WTC11 (cell line): ENCODE measurements at regions not wholly inside any gene's neighbourhood (a gene's known extent, or its start where the extent isn't known, plus 50 kb on each side); places are given as distances from the start of the nearest gene placed in this dataset.

Experiments
- ATAC-seq: fragments of 200-7000 bp; cut with Tn5 transposase; 2 replicates; pipeline ENCODE4 v1.10.0; 2021; ENCODE audit warnings: mild to moderate bottlenecking, moderate library complexity
- CTCF ChIA-PET: fragments of 300-600 bp; sonication (Branson Sonifier 250); formaldehyde crosslinking; loops from one replicate; lab custom pipeline; 2021; ENCODE audit warnings: antibody characterized with exemption; lab: Charles Lee
- POLR2A ChIA-PET: fragments of 350-600 bp; sonication (Branson Sonifier 250); formaldehyde crosslinking; loops from one replicate; lab custom pipeline; 2021; ENCODE audit warnings: antibody characterized with exemption; lab: Charles Lee
- DNase-seq: peaks from one replicate; pipeline ENCODE4 v3.0.0; 2021; ENCODE audit warnings: low spot score
- H3K27ac Mint-ChIP-seq: 2 replicates; pipeline ENCODE4 v1.8.0; 2021; ENCODE audit warnings: mixed read lengths
- H3K27me3 Mint-ChIP-seq: 2 replicates; pipeline ENCODE4 v1.8.0; 2021; ENCODE audit warnings: low read depth, mild to moderate bottlenecking, moderate library complexity, mixed read lengths
- H3K36me3 Mint-ChIP-seq: 2 replicates; pipeline ENCODE4 v1.8.0; 2021; ENCODE audit warnings: mixed read lengths
- H3K4me1 Mint-ChIP-seq: 2 replicates; pipeline ENCODE4 v1.8.0; 2022; ENCODE audit warnings: mixed read lengths
- H3K4me3 Mint-ChIP-seq: 2 replicates; pipeline ENCODE4 v1.8.0; 2021; ENCODE audit warnings: mild to moderate bottlenecking, moderate library complexity, mixed read lengths
- H3K9me3 Mint-ChIP-seq: 2 replicates; pipeline ENCODE4 v1.8.0; 2021; ENCODE audit warnings: mixed read lengths
- CREM ChIP-seq: sonication (generic); formaldehyde crosslinking; IDR thresholded peaks from 2 replicates; pipeline ENCODE4 v1.8.1; 2022; ENCODE audit warnings: mild to moderate bottlenecking, missing genetic modification reagents, moderate library complexity
- ELF4 ChIP-seq: sonication (generic); formaldehyde crosslinking; IDR thresholded peaks from 2 replicates; pipeline ENCODE4 v1.8.1; 2022; ENCODE audit warnings: low read depth, mild to moderate bottlenecking, moderate library complexity, missing genetic modification reagents
- GABPB1 ChIP-seq: sonication (generic); formaldehyde crosslinking; IDR thresholded peaks from 2 replicates; pipeline ENCODE4 v1.8.1; 2023; ENCODE audit warnings: mild to moderate bottlenecking, missing genetic modification reagents
- GRHL2 ChIP-seq: fragments of 250-450 bp; sonication (Bioruptor Pico); IDR thresholded peaks from 2 replicates; pipeline ENCODE4 v1.8.0; 2022; ENCODE audit warnings: mild to moderate bottlenecking, moderate library complexity; ENCODE audit not compliant: insufficient replicate concordance, severe bottlenecking
- IRF2 ChIP-seq: sonication (generic); formaldehyde crosslinking; IDR thresholded peaks from 2 replicates; pipeline ENCODE4 v1.8.0; 2022; ENCODE audit warnings: low read depth, missing genetic modification reagents, borderline replicate concordance
- JAZF1 ChIP-seq: fragments of 250-450 bp; sonication (Bioruptor Pico); IDR thresholded peaks from 2 replicates; pipeline ENCODE4 v1.9.0; 2021; ENCODE audit warnings: moderate library complexity, mild to moderate bottlenecking, inconsistent platforms
- PRRX2 ChIP-seq: fragments of 250-450 bp; sonication (Bioruptor Pico); IDR thresholded peaks from 2 replicates; pipeline ENCODE4 v1.8.0; 2021; ENCODE audit warnings: mild to moderate bottlenecking
- SP1 ChIP-seq: sonication (generic); formaldehyde crosslinking; conservative IDR thresholded peaks from 2 replicates; pipeline ENCODE4 v1.8.1; 2022; ENCODE audit warnings: missing genetic modification reagents
- ZBTB21 ChIP-seq: sonication (generic); formaldehyde crosslinking; IDR thresholded peaks from 2 replicates; pipeline ENCODE4 v1.8.1; 2023; ENCODE audit warnings: mild to moderate bottlenecking, missing genetic modification reagents, borderline replicate concordance
- ZNF232 ChIP-seq: sonication (generic); formaldehyde crosslinking; IDR thresholded peaks from 2 replicates; pipeline ENCODE4 v1.8.0; 2022; ENCODE audit warnings: mild to moderate bottlenecking, missing genetic modification reagents
- ZNF423 ChIP-seq: fragments of 250-450 bp; sonication (Bioruptor Pico); IDR thresholded peaks from 2 replicates; pipeline ENCODE4 v2.1.2; 2022; ENCODE audit warnings: mild to moderate bottlenecking, moderate library complexity
- ZNF671 ChIP-seq: fragments of 250-450 bp; sonication (Bioruptor Pico); IDR thresholded peaks from 2 replicates; pipeline ENCODE4 v1.8.0; 2021; ENCODE audit warnings: mild to moderate bottlenecking
- TF ChIP-seq, protein P1 (sequence below): sonication (generic); formaldehyde crosslinking; IDR thresholded peaks from 2 replicates; pipeline ENCODE4 v1.8.1; 2022; ENCODE audit warnings: low read depth, missing genetic modification reagents, borderline replicate concordance
- TF ChIP-seq, protein P2 (sequence below): sonication (generic); formaldehyde crosslinking; IDR thresholded peaks from 2 replicates; pipeline ENCODE4 v1.8.0; 2022; ENCODE audit warnings: mild to moderate bottlenecking, missing genetic modification reagents
- TF ChIP-seq, protein P3 (sequence below): sonication (generic); formaldehyde crosslinking; IDR thresholded peaks from 2 replicates; pipeline ENCODE4 v1.8.0; 2022; ENCODE audit warnings: missing genetic modification reagents
- TF ChIP-seq, protein P4 (sequence below): sonication (generic); formaldehyde crosslinking; IDR thresholded peaks from 2 replicates; pipeline ENCODE4 v1.8.1; 2023; ENCODE audit warnings: mild to moderate bottlenecking, missing genetic modification reagents, borderline replicate concordance
- TF ChIP-seq, protein P5 (sequence below): fragments of 250-450 bp; sonication (Bioruptor Pico); IDR thresholded peaks from 2 replicates; pipeline ENCODE4 v1.9.0; 2021; ENCODE audit warnings: mild to moderate bottlenecking, borderline replicate concordance
- TF ChIP-seq, protein P6 (sequence below): sonication (generic); formaldehyde crosslinking; IDR thresholded peaks from 2 replicates; pipeline ENCODE4 v1.8.1; 2022; ENCODE audit warnings: missing genetic modification reagents, borderline replicate concordance

DNA sequence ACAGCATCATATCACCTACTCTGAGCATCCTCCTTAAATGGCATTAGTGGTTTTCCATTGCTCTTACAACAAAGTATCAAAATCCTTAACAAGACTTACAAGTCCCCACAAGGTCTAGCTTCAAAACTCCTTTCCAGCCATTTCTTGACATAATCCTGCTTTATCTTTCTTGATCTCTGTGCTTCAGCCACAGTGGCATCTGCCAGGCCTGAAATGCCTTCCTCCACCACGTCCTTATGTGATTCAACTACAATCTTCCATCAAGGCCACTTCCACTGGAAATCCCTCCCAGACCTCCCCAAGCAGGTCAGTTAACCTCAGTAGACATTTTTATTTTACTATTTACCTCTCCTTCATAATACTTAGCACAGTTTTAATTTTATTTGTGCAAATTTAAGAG lies 83.8 kb upstream of the CCDC150 start (continued):
- TF ChIP-seq, protein P1, sequence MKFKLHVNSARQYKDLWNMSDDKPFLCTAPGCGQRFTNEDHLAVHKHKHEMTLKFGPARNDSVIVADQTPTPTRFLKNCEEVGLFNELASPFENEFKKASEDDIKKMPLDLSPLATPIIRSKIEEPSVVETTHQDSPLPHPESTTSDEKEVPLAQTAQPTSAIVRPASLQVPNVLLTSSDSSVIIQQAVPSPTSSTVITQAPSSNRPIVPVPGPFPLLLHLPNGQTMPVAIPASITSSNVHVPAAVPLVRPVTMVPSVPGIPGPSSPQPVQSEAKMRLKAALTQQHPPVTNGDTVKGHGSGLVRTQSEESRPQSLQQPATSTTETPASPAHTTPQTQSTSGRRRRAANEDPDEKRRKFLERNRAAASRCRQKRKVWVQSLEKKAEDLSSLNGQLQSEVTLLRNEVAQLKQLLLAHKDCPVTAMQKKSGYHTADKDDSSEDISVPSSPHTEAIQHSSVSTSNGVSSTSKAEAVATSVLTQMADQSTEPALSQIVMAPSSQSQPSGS (CRISPR knock-in tag), result no peak

DNA sequence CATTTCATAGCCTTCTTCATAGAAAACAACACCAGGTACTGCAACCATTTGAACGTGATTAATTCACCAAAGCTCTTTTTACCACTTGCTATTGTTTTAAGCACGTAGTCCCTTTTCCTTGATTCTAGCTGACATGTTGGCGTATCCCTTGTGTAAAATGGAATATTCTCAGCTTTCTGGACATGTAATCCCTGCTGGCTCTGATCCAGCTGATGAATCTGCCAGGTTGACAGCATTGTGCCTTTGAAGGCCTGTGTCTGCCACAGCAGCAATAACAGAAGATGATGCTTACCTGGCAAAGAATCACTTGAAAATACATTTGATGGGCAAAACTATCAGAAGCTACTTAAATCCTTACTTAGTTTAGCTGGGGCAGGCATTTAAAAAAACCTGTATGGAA lies 81.0 kb upstream of the CCDC150 start:
- Mint-ChIP-seq H3K4me1 (0 out of 2 replicates have a peak, but pooled peaks cover 6% of the 10 kb centered on the region), H3K36me3 (peaks cover 15% of the 10 kb centered on the region), H3K4me3 (no peak overlapping the region), H3K27ac (no peak overlapping the region), H3K27me3 (no peaks in the 10 kb centered on the region), H3K9me3 (peaks cover 25% of the 10 kb centered on the region)
- POLR2A ChIA-PET, result no interaction called here
- CTCF ChIA-PET, result no interaction called here
- no peak for DNase-seq
- ATAC-seq, result no peak
- TF ChIP-seq IRF2 (no peak), ZNF671 (no peak), ZBTB21 (no peak), ZNF232 (CRISPR knock-in tag) (no peak), GRHL2 (CRISPR knock-in tag) (no peak), PRRX2 (CRISPR knock-in tag) (no peak), SP1 (no peak), GABPB1 (CRISPR knock-in tag) (no peak)
- TF ChIP-seq, protein P2, sequence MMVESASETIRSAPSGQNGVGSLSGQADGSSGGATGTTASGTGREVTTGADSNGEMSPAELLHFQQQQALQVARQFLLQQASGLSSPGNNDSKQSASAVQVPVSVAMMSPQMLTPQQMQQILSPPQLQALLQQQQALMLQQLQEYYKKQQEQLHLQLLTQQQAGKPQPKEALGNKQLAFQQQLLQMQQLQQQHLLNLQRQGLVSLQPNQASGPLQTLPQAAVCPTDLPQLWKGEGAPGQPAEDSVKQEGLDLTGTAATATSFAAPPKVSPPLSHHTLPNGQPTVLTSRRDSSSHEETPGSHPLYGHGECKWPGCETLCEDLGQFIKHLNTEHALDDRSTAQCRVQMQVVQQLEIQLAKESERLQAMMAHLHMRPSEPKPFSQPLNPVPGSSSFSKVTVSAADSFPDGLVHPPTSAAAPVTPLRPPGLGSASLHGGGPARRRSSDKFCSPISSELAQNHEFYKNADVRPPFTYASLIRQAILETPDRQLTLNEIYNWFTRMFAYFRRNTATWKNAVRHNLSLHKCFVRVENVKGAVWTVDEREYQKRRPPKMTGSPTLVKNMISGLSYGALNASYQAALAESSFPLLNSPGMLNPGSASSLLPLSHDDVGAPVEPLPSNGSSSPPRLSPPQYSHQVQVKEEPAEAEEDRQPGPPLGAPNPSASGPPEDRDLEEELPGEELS (CRISPR knock-in tag), result no peak
- TF ChIP-seq, protein P3, sequence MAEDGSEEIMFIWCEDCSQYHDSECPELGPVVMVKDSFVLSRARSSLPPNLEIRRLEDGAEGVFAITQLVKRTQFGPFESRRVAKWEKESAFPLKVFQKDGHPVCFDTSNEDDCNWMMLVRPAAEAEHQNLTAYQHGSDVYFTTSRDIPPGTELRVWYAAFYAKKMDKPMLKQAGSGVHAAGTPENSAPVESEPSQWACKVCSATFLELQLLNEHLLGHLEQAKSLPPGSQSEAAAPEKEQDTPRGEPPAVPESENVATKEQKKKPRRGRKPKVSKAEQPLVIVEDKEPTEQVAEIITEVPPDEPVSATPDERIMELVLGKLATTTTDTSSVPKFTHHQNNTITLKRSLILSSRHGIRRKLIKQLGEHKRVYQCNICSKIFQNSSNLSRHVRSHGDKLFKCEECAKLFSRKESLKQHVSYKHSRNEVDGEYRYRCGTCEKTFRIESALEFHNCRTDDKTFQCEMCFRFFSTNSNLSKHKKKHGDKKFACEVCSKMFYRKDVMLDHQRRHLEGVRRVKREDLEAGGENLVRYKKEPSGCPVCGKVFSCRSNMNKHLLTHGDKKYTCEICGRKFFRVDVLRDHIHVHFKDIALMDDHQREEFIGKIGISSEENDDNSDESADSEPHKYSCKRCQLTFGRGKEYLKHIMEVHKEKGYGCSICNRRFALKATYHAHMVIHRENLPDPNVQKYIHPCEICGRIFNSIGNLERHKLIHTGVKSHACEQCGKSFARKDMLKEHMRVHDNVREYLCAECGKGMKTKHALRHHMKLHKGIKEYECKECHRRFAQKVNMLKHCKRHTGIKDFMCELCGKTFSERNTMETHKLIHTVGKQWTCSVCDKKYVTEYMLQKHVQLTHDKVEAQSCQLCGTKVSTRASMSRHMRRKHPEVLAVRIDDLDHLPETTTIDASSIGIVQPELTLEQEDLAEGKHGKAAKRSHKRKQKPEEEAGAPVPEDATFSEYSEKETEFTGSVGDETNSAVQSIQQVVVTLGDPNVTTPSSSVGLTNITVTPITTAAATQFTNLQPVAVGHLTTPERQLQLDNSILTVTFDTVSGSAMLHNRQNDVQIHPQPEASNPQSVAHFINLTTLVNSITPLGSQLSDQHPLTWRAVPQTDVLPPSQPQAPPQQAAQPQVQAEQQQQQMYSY (CRISPR knock-in tag), result no peak
- TF ChIP-seq, protein P4, sequence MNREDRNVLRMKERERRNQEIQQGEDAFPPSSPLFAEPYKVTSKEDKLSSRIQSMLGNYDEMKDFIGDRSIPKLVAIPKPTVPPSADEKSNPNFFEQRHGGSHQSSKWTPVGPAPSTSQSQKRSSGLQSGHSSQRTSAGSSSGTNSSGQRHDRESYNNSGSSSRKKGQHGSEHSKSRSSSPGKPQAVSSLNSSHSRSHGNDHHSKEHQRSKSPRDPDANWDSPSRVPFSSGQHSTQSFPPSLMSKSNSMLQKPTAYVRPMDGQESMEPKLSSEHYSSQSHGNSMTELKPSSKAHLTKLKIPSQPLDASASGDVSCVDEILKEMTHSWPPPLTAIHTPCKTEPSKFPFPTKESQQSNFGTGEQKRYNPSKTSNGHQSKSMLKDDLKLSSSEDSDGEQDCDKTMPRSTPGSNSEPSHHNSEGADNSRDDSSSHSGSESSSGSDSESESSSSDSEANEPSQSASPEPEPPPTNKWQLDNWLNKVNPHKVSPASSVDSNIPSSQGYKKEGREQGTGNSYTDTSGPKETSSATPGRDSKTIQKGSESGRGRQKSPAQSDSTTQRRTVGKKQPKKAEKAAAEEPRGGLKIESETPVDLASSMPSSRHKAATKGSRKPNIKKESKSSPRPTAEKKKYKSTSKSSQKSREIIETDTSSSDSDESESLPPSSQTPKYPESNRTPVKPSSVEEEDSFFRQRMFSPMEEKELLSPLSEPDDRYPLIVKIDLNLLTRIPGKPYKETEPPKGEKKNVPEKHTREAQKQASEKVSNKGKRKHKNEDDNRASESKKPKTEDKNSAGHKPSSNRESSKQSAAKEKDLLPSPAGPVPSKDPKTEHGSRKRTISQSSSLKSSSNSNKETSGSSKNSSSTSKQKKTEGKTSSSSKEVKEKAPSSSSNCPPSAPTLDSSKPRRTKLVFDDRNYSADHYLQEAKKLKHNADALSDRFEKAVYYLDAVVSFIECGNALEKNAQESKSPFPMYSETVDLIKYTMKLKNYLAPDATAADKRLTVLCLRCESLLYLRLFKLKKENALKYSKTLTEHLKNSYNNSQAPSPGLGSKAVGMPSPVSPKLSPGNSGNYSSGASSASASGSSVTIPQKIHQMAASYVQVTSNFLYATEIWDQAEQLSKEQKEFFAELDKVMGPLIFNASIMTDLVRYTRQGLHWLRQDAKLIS (CRISPR knock-in tag), result no peak
- TF ChIP-seq, all 79 proteins: peak for 0

DNA sequence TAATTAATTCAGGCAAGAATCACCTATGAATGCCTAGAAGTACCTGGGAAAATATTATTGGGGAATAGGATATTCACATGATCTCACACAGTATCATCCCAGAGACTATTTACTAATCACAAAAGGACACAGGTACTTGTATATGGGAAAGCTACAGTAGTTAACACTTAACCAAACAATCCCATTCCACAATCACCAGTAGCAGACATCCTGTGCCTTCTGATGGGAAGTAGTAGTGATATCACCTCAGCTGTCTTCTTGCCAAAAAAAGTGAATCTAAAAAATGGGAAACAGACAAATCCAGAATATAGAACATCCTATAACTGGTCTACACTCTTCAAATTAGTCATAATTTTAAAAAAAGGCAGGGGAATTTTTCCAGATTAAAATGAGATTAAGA lies 75.6 kb upstream of the CCDC150 start:
- CTCF ChIA-PET, result no interaction called here
- H3K4me3 Mint-ChIP-seq, result no peak overlapping the region
- no peak for DNase-seq
- H3K4me1 Mint-ChIP-seq, result 0 out of 2 replicates have a peak, but pooled peaks cover 2% of the 10 kb centered on the region
- no peaks in the 10 kb centered on the region for H3K27me3 Mint-ChIP-seq
- H3K9me3 Mint-ChIP-seq, result peaks cover 25% of the 10 kb centered on the region
- H3K27ac Mint-ChIP-seq, result no peak overlapping the region
- POLR2A ChIA-PET, result no interaction called here
- no peak for ATAC-seq
- peaks cover 15% of the 10 kb centered on the region for H3K36me3 Mint-ChIP-seq
- TF ChIP-seq, protein P5, sequence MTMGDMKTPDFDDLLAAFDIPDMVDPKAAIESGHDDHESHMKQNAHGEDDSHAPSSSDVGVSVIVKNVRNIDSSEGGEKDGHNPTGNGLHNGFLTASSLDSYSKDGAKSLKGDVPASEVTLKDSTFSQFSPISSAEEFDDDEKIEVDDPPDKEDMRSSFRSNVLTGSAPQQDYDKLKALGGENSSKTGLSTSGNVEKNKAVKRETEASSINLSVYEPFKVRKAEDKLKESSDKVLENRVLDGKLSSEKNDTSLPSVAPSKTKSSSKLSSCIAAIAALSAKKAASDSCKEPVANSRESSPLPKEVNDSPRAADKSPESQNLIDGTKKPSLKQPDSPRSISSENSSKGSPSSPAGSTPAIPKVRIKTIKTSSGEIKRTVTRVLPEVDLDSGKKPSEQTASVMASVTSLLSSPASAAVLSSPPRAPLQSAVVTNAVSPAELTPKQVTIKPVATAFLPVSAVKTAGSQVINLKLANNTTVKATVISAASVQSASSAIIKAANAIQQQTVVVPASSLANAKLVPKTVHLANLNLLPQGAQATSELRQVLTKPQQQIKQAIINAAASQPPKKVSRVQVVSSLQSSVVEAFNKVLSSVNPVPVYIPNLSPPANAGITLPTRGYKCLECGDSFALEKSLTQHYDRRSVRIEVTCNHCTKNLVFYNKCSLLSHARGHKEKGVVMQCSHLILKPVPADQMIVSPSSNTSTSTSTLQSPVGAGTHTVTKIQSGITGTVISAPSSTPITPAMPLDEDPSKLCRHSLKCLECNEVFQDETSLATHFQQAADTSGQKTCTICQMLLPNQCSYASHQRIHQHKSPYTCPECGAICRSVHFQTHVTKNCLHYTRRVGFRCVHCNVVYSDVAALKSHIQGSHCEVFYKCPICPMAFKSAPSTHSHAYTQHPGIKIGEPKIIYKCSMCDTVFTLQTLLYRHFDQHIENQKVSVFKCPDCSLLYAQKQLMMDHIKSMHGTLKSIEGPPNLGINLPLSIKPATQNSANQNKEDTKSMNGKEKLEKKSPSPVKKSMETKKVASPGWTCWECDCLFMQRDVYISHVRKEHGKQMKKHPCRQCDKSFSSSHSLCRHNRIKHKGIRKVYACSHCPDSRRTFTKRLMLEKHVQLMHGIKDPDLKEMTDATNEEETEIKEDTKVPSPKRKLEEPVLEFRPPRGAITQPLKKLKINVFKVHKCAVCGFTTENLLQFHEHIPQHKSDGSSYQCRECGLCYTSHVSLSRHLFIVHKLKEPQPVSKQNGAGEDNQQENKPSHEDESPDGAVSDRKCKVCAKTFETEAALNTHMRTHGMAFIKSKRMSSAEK (CRISPR knock-in tag), result no peak
- no peak for TF ChIP-seq GABPB1 (CRISPR knock-in tag)
- TF ChIP-seq, protein P6, sequence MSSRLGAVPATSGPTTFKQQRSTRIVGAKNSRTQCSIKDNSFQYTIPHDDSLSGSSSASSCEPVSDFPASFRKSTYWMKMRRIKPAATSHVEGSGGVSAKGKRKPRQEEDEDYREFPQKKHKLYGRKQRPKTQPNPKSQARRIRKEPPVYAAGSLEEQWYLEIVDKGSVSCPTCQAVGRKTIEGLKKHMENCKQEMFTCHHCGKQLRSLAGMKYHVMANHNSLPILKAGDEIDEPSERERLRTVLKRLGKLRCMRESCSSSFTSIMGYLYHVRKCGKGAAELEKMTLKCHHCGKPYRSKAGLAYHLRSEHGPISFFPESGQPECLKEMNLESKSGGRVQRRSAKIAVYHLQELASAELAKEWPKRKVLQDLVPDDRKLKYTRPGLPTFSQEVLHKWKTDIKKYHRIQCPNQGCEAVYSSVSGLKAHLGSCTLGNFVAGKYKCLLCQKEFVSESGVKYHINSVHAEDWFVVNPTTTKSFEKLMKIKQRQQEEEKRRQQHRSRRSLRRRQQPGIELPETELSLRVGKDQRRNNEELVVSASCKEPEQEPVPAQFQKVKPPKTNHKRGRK (CRISPR knock-in tag), result no peak
- TF ChIP-seq ZNF423, result no peak
- no peak for TF ChIP-seq JAZF1 (CRISPR knock-in tag)
- no peak for TF ChIP-seq CREM (CRISPR knock-in tag)
- no peak for TF ChIP-seq ELF4 (CRISPR knock-in tag)
